Body of pancreas (tissue), 4 donors: ENCODE measurements at regions not wholly inside any gene's neighbourhood (a gene's known extent, or its start where the extent isn't known, plus 50 kb on each side); places are given as distances from the start of the nearest gene placed in this dataset.
A peak's percentile ranks its signal among the peaks of the same experiment; 100 is the strongest.

ENCODE experiments used
- ATAC-seq: fragments of 150-250 bp; one replicate; pipeline ENCODE4 v1.9.1; 2016
- DNase-seq, 4 donors: peaks; one replicate each; pipeline ENCODE4 v3.0.0-alpha.2; 2019
- H3K27ac ChIP-seq, 4 donors: fragments of 200-600 bp; sonication (generic); 1 replicate in 3 of 4; 2 replicates in 1 of 4; pipeline versions ENCODE4 v1.5.1 to v1.6.1; 2016 to 2019; ENCODE audit warnings: mild to moderate bottlenecking in 1 of 4, mixed read lengths in 1 of 4, moderate library complexity in 1 of 4
- H3K27me3 ChIP-seq, 2 donors: fragments of 200-600 bp; sonication (generic); one replicate each; pipeline ENCODE4 v1.6.0; 2016; ENCODE audit warnings: mild to moderate bottlenecking in 1 of 2
- H3K36me3 ChIP-seq, 2 donors: fragments of 200-600 bp; sonication (generic); replicated peaks in 1 of 2; 2 replicates each; pipeline ENCODE4 v1.5.1; 2016; ENCODE audit warnings: low read depth in 2 of 2; ENCODE audit not compliant: insufficient read depth in 1 of 2
- H3K4me1 ChIP-seq: fragments of 200-600 bp; sonication (generic); one replicate; pipeline ENCODE4 v1.6.0; 2016
- H3K4me3 ChIP-seq, 2 donors: fragments of 200-600 bp; sonication (generic); 1 replicate in 1 of 2; 2 replicates in 1 of 2; pipeline ENCODE4 v1.5.1; 2016 to 2019
- H3K9me3 ChIP-seq, 3 donors: fragments of 200-600 bp; sonication (generic); 1 replicate in 2 of 3; 2 replicates in 1 of 3; pipeline ENCODE4 v1.5.1; 2016
- CTCF ChIP-seq, 7 experiments: fragments of 450-650 bp in 4 of 7; fragments of 200-600 bp in 3 of 7; sonication (generic) in 3 of 7; IDR thresholded peaks; one replicate each; pipeline ENCODE4 v1.5.1; 2016 to 2019; ENCODE audit warnings: antibody characterized with exemption in 7 of 7
- POLR2A ChIP-seq, 3 donors: fragments of 450-650 bp; IDR thresholded peaks; one replicate each; pipeline ENCODE4 v1.6.1; 2016; ENCODE audit warnings: antibody characterized with exemption in 3 of 3, mild to moderate bottlenecking in 2 of 3
- WGBS, 2 donors: methylation state at CpG; one replicate each; pipeline ENCODE4 v1.1.5; 2017; 5-methylcytosine and 5-hydroxymethylcytosine counted together
- intact Hi-C: fragments of 100-400 bp; cut with DNase I; formaldehyde crosslinking; loops from one replicate; pipeline ENCODE4 v1.15.1; 2023

- no peak for TF ChIP-seq POLR2A (IDR thresholded peaks at IDR 0.05)
- no peak for TF ChIP-seq CTCF (IDR thresholded peaks at IDR 0.05)
- Histone ChIP-seq H3K4me3 (no peak overlapping the region), H3K27me3 (no peaks in the 10 kb centered on the region), H3K9me3 (no peaks in the 10 kb centered on the region), H3K27ac (peak overlapping the region in 1 of 4 donors; percentile 32), H3K4me1 (peaks cover 17% of the 10 kb centered on the region), H3K36me3 (no peaks in the 10 kb centered on the region)
- intact Hi-C loops = no loop called here
- ATAC-seq = peak; percentile 74
- DNase-seq = no peak
- 35 to 40% methylated on average over 4 of the region's 4 CpGs for WGBS, 2 donors
Measured at GRCh38 chr12:14199455-14200198, 165.9 kb upstream of the ATF7IP start.

- TF ChIP-seq CTCF (IDR thresholded peaks at IDR 0.05) (no peak), POLR2A (IDR thresholded peaks at IDR 0.05) (no peak)
- Histone ChIP-seq H3K27me3 (no peaks in the 10 kb centered on the region), H3K36me3 (no peaks in the 10 kb centered on the region), H3K4me1 (peaks cover 17% of the 10 kb centered on the region), H3K9me3 (no peaks in the 10 kb centered on the region), H3K4me3 (no peak overlapping the region), H3K27ac (no peak overlapping the region)
- intact Hi-C loops = no loop called here
- DNase-seq = no peak
- WGBS, 2 donors = 82 to 89% methylated on average over 2 of the region's 2 CpGs
- no peak for ATAC-seq
Measured at GRCh38 chr12:14200598-14200997, 164.9 kb upstream of the ATF7IP start.

- DNase-seq (no peak), ATAC-seq (no peak)
- no peak overlapping the region for H3K27ac ChIP-seq
- peaks cover 17% of the 10 kb centered on the region for H3K4me1 ChIP-seq
- no peak overlapping the region for H3K4me3 ChIP-seq
- H3K9me3 ChIP-seq = no peaks in the 10 kb centered on the region
- no peaks in the 10 kb centered on the region for H3K36me3 ChIP-seq
- TF ChIP-seq POLR2A (IDR thresholded peaks at IDR 0.05) = no peak
- TF ChIP-seq CTCF (IDR thresholded peaks at IDR 0.05) = no peak
- WGBS, 2 donors = 74 to 75% methylated on average over 1 of the region's 1 CpG
- no peaks in the 10 kb centered on the region for H3K27me3 ChIP-seq
- intact Hi-C loops = no loop called here
Measured at GRCh38 chr12:14201291-14201690, 164.2 kb upstream of the ATF7IP start.

GRCh38 chr12:14207905-14208551, 157.5 kb upstream of the ATF7IP start:
- Histone ChIP-seq H3K36me3 (no peaks in the 10 kb centered on the region), H3K9me3 (no peaks in the 10 kb centered on the region), H3K4me3 (no peak overlapping the region), H3K27ac (peak overlapping the region; percentile 9 to 59 (median 38)), H3K27me3 (no peaks in the 10 kb centered on the region), H3K4me1 (peaks cover 30% of the 10 kb centered on the region)
- 9 to 43% methylated on average over 4 of the region's 4 CpGs for WGBS, 2 donors
- TF ChIP-seq CTCF (IDR thresholded peaks at IDR 0.05) = no peak
- no peak for TF ChIP-seq POLR2A (IDR thresholded peaks at IDR 0.05)
- intact Hi-C loops = no loop called here
- DNase-seq = peak; percentile 45 to 62 (median 58)
- ATAC-seq = peak; percentile 84
